PC-9 (cell line): ENCODE measurements at regions not wholly inside any gene's neighbourhood (a gene's known extent, or its start where the extent isn't known, plus 50 kb on each side); places are given as distances from the start of the nearest gene placed in this dataset.

Experiments used
- CTCF ChIP-seq: fragments of 200-600 bp; sonication (generic); conservative IDR thresholded peaks from 2 replicates; pipeline ENCODE4 v1.6.1; 2017; ENCODE audit warnings: mixed run types, antibody characterized with exemption, mild to moderate bottlenecking, moderate library complexity
- EZH2 ChIP-seq: fragments of 200-600 bp; sonication (generic); IDR thresholded peaks from 2 replicates; pipeline ENCODE4 v1.8.0; 2017; ENCODE audit warnings: antibody characterized with exemption, low read depth

- TF ChIP-seq CTCF (no peak), EZH2 (no peak)
Observed at GRCh38 chr11:69914286-69915150, 95.3 kb upstream of the FGF3 start.
